ENCODE measurements at regions not wholly inside any gene's neighbourhood (a gene's known extent, or its start where the extent isn't known, plus 50 kb on each side); places are given as distances from the start of the nearest gene placed in this dataset.

- Histone ChIP-seq H3K9me3 (replicated peaks; ENCODE audit: control insufficient read depth, insufficient read depth, low read length) (no peaks in the 10 kb centered on the region), H2AFZ (ENCODE audit: low read depth, low read length) (no peak overlapping the region), H3K27me3 (ENCODE audit: control insufficient read depth in 2 of 2, insufficient read depth in 2 of 2, low read length in 2 of 2) (no peaks in the 10 kb centered on the region), H3K4me2 (ENCODE audit: insufficient read depth, low read length) (no peak overlapping the region), H3K9ac (replicated peaks; ENCODE audit: extremely low read depth, insufficient read depth, low read length) (no peak overlapping the region), H3K27ac (ENCODE audit: insufficient read depth, low read depth, low read length) (no peak overlapping the region), H3K36me3 (ENCODE audit: control insufficient read depth in 2 of 2, extremely low read depth in 1 of 2, insufficient read depth in 2 of 2, low read length in 2 of 2) (no peaks in the 10 kb centered on the region), H3K4me1 (ENCODE audit: control insufficient read depth, extremely low read depth, insufficient read depth, low read length) (no peaks in the 10 kb centered on the region), H3K4me3 (replicated peaks in 1 of 3; ENCODE audit: insufficient read depth in 1 of 3, low read depth in 1 of 3, low read length in 3 of 3) (no peak overlapping the region), H3K9me1 (replicated peaks; ENCODE audit: control insufficient read depth, extremely low read depth, insufficient read depth, low read length) (no peaks in the 10 kb centered on the region), H3K79me2 (ENCODE audit: control insufficient read depth, insufficient read depth, low read length) (no peaks in the 10 kb centered on the region), H4K20me1 (replicated peaks; ENCODE audit: control insufficient read depth, extremely low read depth, insufficient read depth, low read length) (no peaks in the 10 kb centered on the region)
- TF ChIP-seq, protein P1, sequence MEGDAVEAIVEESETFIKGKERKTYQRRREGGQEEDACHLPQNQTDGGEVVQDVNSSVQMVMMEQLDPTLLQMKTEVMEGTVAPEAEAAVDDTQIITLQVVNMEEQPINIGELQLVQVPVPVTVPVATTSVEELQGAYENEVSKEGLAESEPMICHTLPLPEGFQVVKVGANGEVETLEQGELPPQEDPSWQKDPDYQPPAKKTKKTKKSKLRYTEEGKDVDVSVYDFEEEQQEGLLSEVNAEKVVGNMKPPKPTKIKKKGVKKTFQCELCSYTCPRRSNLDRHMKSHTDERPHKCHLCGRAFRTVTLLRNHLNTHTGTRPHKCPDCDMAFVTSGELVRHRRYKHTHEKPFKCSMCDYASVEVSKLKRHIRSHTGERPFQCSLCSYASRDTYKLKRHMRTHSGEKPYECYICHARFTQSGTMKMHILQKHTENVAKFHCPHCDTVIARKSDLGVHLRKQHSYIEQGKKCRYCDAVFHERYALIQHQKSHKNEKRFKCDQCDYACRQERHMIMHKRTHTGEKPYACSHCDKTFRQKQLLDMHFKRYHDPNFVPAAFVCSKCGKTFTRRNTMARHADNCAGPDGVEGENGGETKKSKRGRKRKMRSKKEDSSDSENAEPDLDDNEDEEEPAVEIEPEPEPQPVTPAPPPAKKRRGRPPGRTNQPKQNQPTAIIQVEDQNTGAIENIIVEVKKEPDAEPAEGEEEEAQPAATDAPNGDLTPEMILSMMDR (IDR thresholded peaks at IDR 0.05; ENCODE audit: extremely low read depth in 1 of 2, insufficient read depth in 1 of 2, low read depth in 1 of 2, low read length in 2 of 2), result no peak
- POLR2A ChIA-PET, result no interaction called here
- dilution Hi-C loops (cut with MboI; ENCODE audit: extremely low pct_ligation_motif_present, low sequenced_read_pairs) (no loop called here), intact Hi-C loops (cut with micrococcal nuclease) (no loop called here)
- DNase-seq (ENCODE audit: low read depth, low spot score) (no peak), FAIRE-seq (no peak)
- CTCF ChIA-PET, result interaction anchor here (0.7 to 1.8 kb wide), 2 partner anchors 10 to 151 kb away, joined by 3 to 7 read pairs; no protein-coding TSS in a partner anchor
- BruUV-seq (replicated peaks), result no TSS peak
Measured at GRCh38 chr7:131047651-131048304, 279.9 kb upstream of the MKLN1 start.

DNA sequence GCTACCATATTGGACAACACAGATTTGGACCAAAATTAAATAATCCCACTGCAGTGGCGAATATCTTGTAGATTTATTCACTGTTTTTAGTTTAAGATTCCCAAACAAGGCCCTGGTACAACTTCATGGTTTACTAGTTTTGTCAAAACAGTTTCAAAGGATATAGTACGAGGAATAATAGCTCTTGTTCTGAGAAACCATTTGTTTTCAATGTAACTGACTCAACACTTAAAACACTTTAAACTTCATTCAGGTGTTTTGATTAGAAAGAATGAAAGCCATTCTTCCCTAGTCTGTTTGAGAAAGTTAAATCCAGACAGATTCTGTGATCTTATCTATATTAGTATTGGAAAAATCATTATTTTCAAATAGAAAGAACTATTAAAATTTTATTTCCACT lies 276.4 kb upstream of the MKLN1 start:
- POLR2A ChIA-PET, result no interaction called here
- no peaks in the 10 kb centered on the region for H3K9me1 ChIP-seq (replicated peaks; ENCODE audit: control insufficient read depth, extremely low read depth, insufficient read depth, low read length)
- FAIRE-seq (no peak), DNase-seq (ENCODE audit: low read depth, low spot score) (no peak)
- no peak overlapping the region for H2AFZ ChIP-seq (ENCODE audit: low read depth, low read length)
- no peaks in the 10 kb centered on the region for H3K79me2 ChIP-seq (ENCODE audit: control insufficient read depth, insufficient read depth, low read length)
- BruUV-seq (replicated peaks), result no TSS peak
- H3K27ac ChIP-seq (ENCODE audit: insufficient read depth, low read depth, low read length), result no peak overlapping the region
- CTCF ChIA-PET, result interaction anchor here (0.8 to 1.5 kb wide), 2 partner anchors 11 to 154 kb away, joined by 4 to 8 read pairs; no protein-coding TSS in a partner anchor
- TF ChIP-seq GATA2 (IDR thresholded peaks at IDR 0.05; ENCODE audit: insufficient read depth, insufficient read length, low read depth, low read length) (no peak), FOS (IDR thresholded peaks at IDR 0.05; ENCODE audit: borderline replicate concordance, insufficient read depth, low read length) (no peak), EZH2 (IDR thresholded peaks at IDR 0.05; ENCODE audit: borderline replicate concordance, low read depth, low read length, severe bottlenecking) (no peak), MAX (IDR thresholded peaks at IDR 0.05; ENCODE audit: insufficient read depth, insufficient read length) (no peak), JUN (IDR thresholded peaks at IDR 0.05; ENCODE audit: borderline replicate concordance, insufficient read depth, insufficient read length, low read depth) (no peak), MYC (IDR thresholded peaks at IDR 0.05; ENCODE audit: low read depth, low read length) (no peak), POLR2AphosphoS5 (IDR thresholded peaks at IDR 0.05; ENCODE audit: insufficient read depth, low read depth, low read length) (no peak), POLR2A (IDR thresholded peaks at IDR 0.05; ENCODE audit: low read depth, low read length) (no peak)
- TF ChIP-seq, protein P1 (IDR thresholded peaks at IDR 0.05; ENCODE audit: extremely low read depth in 1 of 2, insufficient read depth in 1 of 2, low read depth in 1 of 2, low read length in 2 of 2), result no peak
- H3K9me3 ChIP-seq (replicated peaks; ENCODE audit: control insufficient read depth, insufficient read depth, low read length), result no peaks in the 10 kb centered on the region
- intact Hi-C loops (cut with micrococcal nuclease) (no loop called here), dilution Hi-C loops (cut with MboI; ENCODE audit: extremely low pct_ligation_motif_present, low sequenced_read_pairs) (no loop called here)
- H3K4me3 ChIP-seq (replicated peaks in 1 of 3; ENCODE audit: insufficient read depth in 1 of 3, low read depth in 1 of 3, low read length in 3 of 3), result no peak overlapping the region
- H4K20me1 ChIP-seq (replicated peaks; ENCODE audit: control insufficient read depth, extremely low read depth, insufficient read depth, low read length), result no peaks in the 10 kb centered on the region
- no peaks in the 10 kb centered on the region for H3K4me1 ChIP-seq (ENCODE audit: control insufficient read depth, extremely low read depth, insufficient read depth, low read length)
- H3K4me2 ChIP-seq (ENCODE audit: insufficient read depth, low read length), result no peak overlapping the region
- no peaks in the 10 kb centered on the region for H3K27me3 ChIP-seq (ENCODE audit: control insufficient read depth in 2 of 2, insufficient read depth in 2 of 2, low read length in 2 of 2)
- H3K36me3 ChIP-seq (ENCODE audit: control insufficient read depth in 2 of 2, extremely low read depth in 1 of 2, insufficient read depth in 2 of 2, low read length in 2 of 2), result no peaks in the 10 kb centered on the region
- H3K9ac ChIP-seq (replicated peaks; ENCODE audit: extremely low read depth, insufficient read depth, low read length), result no peak overlapping the region
